NCI-H774 (cell line): ENCODE measurements at regions not wholly inside any gene's neighbourhood (a gene's known extent, or its start where the extent isn't known, plus 50 kb on each side); places are given as distances from the start of the nearest gene placed in this dataset.

Experiments used
- DNase-seq: peaks from one replicate; lab custom pipeline; 2025; lab: John Stamatoyannopoulos, UW

- peak; percentile 61 for DNase-seq
These were observed 131.6 kb downstream of the AQP9 start for GRCh38 chr15:58269455-58270414.

GRCh38 chr15:58271410-58271809, 133.2 kb downstream of the AQP9 start:
- no peak for DNase-seq

GRCh38 chr15:58273104-58273503, 134.9 kb downstream of the AQP9 start:
- no peak for DNase-seq

DNA sequence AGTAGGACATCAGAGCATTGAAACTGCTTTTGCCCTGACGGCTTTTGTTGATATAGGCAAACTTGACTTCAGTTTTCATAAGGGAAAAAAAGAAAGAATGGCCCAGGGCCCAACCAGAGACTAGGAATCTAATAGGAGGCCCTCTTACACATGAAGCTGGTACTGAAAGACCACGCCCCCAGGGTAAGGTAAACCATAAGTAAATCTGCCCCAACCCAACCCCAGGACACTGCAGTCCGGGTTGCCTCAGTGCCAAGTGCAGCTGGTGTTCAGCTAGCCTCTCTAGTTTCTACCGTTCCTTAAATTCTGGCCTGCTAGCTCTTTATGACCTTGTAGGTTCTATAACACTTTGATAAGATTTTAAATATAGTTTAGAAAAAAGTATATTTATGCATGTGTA, 136.7 kb downstream of the AQP9 start:
- DNase-seq: no peak

GRCh38 chr15:58275785-58276184, 137.6 kb downstream of the AQP9 start:
- no peak for DNase-seq

DNA sequence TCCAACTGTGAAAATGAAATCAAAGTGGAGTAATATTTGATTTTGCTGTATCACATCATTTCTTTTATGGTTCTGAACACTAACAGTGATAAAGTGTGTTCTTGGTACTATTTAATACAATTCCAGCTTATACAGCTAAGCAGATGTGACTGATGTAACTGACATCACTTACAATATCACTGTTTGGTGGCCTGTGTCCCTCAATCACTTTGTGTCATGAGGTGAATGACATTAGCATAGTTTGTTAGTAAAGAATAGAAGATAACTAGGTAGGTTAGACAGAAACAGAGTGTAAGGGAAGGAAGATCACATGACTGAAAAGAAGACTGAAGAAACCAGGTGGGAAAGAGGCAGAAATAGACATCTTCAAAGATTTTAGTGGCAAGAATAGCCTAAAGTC, 138.7 kb downstream of the AQP9 start:
- no peak for DNase-seq

GRCh38 chr15:58277333-58277732, 139.2 kb downstream of the AQP9 start:
- DNase-seq: no peak

- DNase-seq: no peak
These were observed 140.9 kb downstream of the AQP9 start for GRCh38 chr15:58279106-58279505.

DNA sequence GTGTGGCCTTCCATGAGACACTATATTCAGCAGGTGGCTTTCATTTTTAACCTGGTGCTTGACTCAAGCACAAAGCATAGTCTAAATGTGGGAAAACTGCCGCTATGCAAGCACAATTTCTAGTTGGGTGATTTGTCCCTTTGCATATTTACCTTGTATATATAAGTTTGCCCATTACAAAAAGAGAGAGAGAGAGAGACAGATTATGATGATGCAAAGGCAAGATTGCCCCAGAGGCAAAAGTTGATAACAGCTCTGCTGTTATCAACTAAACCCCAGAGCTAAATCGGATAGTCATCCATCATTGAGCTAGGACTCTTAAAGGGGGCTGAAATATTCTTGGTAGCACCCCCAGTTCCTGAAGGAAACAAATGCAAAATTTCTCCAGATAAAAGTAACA, 141.5 kb downstream of the AQP9 start:
- DNase-seq: no peak

DNA sequence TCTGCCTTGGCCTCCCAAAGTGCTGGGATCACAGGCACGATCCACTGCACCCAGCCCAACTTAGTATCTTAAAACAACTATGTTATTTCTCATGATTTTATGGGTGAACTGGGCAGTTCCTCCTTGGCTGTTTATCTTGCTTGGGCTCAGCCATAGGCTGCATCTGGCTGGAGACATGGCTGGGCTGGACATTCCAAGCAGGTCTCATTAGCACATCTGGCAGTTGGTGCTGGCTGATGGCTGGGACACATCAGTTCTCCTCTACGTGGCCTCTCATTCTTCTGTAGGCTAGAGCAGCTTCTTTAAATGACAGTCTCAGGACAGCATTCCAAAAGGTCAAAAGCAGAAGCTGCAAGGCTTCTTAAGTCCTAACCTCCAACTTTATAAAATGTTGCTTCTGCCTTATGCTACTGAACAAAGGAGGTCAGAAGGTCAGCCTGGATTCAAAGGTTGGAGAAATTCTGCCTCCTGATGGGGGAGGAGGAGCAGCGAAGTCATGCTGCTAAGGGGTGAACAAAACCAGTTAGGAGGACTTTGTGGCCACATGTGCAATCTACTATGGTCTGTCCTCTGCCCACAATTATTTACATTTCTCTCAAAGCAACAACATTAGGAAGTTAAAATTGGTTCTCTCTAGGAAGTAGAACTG, 144.0 kb downstream of the AQP9 start:
- DNase-seq: no peak

DNA sequence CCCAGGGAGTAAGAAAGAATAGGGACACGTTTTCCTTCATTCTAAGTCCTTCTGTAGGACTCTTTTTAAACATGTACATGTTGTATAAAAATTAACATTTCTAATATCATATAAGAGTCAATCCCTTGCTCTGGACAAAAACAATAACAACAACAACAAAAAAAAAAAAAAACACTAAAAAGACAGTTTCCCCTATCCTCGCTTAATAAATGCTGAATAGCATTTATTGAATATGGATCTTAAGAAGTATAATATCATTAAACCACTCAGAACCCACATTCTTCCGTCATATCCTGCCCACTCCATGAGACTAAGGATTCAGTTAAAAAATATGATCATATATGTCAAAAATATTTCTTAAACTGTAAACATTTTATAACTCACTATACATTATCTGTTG, 145.1 kb downstream of the AQP9 start:
- DNase-seq: no peak

DNA sequence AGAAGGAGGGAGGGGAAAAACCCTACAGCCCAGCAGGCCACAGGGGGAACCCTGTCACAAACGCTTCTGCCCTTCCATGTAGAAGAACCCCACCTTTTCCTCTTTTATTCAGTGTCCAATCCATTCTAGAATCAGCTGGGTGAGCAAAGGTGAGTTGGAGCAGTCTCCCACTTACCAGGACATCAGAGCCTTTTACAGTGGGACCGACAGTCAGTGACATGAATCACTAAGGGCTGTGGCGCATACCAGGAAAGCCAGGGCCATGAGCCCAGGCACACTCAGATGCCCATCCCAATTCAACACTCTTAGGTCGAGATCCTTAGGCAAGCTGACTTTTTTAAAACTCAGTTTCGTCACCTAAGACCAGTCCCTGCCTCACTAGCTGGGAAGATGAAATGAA, 146.1 kb downstream of the AQP9 start:
- DNase-seq: no peak

GRCh38 chr15:58285212-58285920, 146.4 kb upstream of the LIPC start:
- no peak for DNase-seq

- DNase-seq: no peak
These were observed 145.9 kb upstream of the LIPC start for GRCh38 chr15:58285921-58286278.

DNA sequence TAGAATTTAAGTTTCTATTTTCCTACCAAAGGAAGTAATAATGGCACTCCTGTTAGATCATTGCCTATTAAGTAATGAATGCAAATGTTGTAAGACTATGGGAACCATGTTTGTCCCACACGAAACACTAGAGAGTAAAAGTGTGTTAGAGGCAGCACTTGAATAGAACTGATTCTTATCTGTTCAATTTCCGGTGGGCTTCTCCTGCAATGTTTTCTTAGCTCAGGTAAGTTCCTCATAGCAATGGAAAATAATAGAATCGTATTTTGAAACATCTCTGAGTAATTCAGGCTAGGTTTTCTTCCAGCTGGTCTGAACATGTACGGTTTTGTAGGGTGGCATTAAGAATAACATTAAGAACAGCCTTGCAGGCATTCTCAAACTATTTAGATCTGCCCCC, 145.3 kb upstream of the LIPC start:
- no peak for DNase-seq

DNA sequence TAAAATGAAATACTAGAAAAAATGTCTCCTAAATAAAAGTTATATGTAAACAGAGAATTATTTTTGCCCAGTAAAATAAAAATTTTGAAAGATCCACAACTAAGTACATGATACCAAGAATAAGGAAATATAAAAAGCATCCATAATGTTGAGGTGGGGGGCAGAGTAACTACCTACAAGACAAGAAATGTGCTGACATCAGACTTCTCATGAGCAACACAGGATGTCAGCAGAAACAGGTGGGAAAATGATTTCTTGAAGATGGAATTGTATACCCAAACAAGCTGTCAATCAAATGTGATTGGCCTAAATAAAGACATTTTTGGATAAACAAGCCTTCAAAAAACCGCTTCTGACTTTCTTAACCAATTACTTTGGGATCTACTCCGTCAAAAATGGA, 143.9 kb upstream of the LIPC start:
- no peak for DNase-seq

DNA sequence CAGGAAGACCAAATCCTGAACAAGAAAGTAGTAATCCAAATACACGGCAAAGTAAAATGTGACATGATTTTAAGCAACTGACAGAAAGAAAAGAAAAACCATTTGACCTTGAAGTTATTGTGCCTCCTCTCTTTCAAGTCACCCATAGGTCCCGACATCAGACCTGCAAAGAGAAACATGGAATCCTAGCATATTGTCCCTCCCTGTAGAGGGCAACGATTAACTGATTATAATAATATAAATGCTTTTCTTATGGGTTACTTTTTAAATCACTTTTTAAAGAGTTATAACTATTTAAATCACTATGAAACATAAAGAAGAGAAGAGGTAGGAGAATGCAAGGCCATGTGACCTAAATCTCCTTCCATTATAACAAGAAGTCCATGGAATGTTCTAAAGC, 143.2 kb upstream of the LIPC start:
- DNase-seq: no peak

- no peak for DNase-seq
These were observed 139.9 kb upstream of the LIPC start for GRCh38 chr15:58291848-58292247.

DNA sequence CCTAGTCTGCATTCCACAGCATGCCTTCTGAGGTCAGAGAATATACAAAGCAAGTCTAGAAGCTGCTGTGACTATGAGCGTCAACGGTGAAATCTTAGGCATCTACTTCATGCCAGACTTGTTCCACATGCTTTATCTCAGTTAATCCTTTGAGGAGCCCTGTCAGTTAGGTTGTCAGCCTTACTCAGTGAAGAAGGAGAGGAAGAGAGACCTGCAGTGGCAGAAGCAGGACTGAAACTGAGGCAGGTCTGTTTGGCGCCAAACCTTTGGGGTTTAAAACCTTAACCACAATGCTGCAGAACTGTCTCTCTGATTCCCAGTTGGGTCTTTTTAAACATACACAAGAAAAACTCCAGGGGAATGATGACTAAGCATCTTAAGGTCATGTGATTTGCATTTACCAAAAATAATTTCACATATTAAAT, 139.0 kb upstream of the LIPC start:
- DNase-seq: no peak

- DNase-seq: peak; percentile 72
These were observed 137.9 kb upstream of the LIPC start for GRCh38 chr15:58293622-58294550.

DNA sequence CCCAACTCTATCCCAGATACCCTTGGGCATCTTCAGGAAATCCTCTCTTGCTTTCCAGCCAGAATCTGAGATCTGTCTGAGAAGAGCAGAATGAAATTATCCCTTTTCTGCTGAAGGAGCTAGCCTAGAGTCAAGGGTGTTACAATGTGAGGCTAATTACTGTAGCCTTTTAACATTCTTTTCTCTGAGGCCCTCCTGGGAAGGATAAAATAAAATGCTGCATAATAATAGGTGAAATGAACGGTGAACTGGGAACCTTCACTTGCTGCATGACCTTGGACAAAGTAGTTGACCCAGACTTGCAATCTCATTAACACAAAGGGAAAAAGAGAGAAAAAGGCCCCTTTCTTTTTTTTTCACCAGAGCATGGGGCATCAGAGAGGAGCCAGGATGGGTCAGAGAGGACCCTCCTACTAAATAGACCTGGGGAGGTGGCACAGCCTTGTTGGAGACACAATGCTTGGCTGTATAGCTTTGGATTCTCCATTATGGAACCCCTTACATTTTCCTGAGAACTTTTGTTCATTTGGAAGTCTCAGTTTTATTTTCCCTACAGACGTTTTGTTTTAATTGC, 137.0 kb upstream of the LIPC start:
- no peak for DNase-seq
